ENCODE measurements at regions not wholly inside any gene's neighbourhood (a gene's known extent, or its start where the extent isn't known, plus 50 kb on each side); places are given as distances from the start of the nearest gene placed in this dataset.
"Not testable (repeated sequence)": the region's sequence is repeated elsewhere in the genome, so short reads cannot be mapped to it uniquely, and the experiment has no call there.

DNA sequence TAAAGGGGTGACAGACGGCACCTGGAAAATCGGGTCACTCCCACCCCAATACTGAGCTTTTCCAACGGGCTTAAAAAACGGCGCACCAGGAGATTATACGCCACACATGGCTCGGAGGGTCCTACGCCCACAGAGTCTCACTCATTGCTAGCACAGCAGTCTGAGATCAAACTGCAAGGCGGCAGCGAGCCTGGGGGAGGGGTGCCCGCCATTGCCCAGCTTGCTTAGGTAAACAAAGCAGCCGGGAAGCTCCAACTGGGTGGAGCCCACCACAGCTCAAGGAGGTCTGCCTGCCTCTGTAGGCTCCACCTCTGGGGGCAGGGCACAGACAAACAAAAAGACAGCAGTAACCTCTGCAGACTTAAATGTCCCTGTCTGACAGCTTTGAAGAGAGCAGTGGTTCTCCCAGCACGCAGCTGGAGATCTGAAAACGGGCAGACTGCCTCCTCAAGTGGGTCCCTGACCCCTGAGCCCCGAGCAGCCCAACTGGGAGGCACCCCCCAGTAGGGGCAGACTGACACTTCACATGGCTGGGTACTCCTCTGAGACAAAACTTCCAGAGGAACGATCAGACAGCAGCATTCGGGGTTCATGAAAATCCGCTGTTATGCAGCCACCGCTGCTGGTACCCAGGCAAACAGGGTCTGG, 162.8 kb upstream of the GJE1 start:
- not testable (repeated sequence) for DNase-seq (ENCODE audit: low spot score)

DNA sequence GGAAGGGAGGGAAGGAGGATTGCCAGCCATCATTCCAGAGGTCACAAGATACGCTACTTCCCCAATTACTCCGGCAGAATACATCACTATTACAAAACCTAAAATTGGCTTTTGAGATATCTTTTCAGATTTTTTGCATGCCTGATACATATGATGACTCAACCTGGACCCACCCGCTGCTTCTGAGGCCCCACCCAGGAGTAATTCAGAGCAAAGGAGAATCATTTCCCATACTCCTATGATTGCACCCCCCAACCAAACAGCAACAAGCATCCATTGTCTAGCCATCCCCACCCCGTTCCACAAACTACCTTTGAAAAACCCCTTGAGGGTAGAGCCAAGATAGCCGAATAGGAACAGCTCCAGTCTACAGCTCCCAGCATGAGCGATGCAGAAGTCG, 163.5 kb upstream of the GJE1 start:
- DNase-seq (ENCODE audit: low spot score) = no peak

DNA sequence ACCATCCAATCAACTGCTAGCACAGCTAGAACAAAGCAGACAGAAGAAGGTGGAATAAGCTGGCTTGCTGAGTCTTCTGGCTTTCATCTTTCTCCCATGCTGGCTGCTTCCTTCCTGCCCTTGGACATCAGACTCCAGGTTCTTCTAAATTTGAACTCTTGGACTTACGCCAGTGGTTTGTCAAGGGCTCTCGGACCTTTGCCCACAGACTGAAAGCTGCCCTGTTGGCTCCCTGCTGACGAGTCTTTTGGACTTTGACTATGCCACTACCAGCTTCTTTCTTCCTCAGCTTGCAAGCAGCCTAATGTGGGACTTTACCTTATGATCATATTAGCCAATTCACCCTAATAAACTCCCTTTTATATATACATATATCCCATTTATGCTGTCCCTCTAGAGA, 164.1 kb upstream of the GJE1 start:
- no peak for DNase-seq (ENCODE audit: low spot score)

DNA sequence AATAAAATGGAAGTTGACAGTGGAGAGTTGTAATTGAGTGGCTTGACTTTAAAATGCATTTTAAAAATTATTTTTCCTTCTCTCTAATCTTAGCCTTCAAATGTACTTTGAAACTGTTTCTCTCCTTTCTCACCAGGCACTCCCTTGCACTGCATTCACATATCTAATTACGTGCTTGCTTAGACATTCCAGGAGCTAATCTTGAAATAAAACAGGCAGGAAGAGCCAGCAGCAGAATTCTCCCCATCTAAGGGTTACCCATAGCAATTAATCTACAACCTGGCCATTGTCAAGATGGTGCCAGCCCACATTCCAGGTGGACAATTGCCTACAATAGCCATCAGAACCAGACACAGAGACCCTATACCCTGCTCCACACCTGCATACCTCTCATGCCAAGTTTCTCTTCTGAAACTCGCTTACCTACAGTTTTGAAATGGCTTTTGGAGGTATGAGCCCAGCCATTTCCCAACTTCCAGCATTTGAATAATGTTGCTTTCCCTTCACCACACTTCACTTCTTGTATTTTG, 167.6 kb upstream of the GJE1 start:
- DNase-seq (ENCODE audit: low spot score) = no peak

DNA sequence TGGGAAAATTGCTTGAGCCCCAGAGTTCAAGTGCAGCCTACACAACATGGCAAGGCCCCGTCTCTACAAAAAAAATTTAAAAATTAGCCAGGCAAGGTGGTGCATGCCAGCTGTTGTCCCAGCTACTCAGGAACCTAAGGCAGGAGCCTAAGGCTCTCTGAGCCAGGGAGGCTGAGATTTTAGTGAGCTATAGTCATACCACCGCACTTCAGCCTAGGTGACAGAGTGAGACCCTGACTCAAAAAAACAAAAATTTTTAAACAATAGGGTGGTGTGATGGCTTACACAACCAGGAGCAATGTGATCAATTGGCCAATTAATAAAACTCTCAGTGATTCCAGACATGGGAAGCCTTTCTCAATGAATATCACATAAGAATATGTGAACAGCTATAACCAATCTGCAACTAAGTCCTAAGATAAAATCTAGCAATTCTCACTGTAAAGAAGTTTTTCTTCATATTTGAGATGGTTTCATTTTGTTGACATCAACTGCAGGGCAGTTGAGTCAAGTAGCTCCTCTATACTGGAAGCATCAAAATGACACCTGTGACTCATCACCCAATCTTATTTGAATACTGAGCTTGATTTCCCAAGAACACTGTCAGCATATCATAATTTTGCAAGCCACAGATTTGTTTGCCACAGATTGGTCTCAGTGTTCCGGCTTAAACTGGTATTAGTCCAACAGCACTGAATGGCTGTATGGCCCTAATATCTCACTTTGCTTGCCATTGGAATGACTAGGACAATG, 169.0 kb upstream of the GJE1 start:
- no peak for DNase-seq (ENCODE audit: low spot score)

DNA sequence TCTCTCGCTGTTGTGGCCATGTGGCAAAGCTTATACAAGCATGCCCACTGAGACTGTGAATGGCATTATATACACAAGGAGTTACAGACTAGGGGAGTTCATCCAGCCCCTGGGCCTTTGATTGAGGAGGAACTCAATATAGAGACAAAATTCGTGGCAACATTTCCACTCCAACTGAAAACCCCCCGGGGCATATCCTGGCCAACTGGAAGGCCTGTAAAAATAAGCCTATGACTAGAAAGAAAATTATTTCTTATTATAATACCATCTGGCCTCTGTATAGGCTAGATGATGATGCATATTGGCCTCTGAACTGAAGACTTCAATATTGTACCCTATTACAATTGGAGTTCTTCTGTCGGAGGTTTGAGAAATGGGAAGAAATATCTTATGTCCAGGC, 175.5 kb upstream of the GJE1 start:
- no peak for DNase-seq (ENCODE audit: low spot score)

DNA sequence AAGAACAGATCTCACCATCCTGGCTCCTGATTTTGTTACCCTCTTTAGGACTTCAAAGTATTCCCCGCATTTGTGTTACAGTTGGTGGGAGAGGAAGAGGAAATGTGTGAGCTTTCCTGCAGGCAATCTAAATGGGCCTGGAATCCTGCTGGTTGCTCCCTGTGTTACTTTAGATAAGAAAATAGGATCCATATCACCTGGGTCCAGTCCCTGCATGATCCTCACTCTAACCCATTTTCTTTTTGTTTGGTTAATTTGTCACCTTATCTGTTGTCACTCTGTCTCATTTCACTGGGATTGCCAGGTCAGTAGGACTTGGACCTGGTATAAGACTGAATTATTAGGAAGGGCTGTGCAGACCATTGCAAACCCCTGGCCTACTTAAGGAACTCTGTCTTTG, 175.9 kb upstream of the GJE1 start:
- no peak for DNase-seq (ENCODE audit: low spot score)

DNA sequence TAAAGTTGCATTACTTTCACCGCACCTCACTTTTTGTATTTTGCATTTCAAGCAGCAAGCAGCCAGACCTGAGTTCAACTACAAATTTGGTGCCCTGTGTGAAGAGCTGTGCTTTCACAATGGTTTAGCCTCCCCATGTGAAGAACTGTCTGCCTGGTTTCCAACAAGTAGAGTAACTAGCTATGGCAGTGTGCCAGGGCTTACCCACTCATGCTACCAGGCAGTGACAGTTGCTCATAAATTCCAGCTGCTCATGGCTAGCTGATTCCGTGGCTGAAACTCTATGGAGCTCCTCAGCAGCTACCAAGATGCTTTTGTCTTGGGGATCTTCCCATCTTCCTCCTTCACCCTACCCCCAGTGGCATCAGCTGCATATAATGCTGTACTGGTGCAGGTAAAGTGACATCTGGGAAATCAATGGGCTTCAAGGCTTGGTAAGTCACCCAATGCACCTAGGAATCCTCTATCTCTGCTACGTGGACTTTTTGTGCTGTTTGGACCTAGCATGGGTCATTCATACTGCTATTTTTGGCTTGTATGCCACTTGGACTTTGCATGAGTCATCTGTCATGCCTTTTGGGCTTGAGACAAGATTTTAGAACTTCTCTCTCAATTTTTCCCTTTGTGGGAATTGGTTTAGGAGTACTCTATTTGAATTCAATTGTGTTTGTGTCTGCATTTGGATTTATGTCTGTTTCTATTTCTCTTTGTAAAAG, 176.5 kb upstream of the GJE1 start:
- no peak for DNase-seq (ENCODE audit: low spot score)

DNA sequence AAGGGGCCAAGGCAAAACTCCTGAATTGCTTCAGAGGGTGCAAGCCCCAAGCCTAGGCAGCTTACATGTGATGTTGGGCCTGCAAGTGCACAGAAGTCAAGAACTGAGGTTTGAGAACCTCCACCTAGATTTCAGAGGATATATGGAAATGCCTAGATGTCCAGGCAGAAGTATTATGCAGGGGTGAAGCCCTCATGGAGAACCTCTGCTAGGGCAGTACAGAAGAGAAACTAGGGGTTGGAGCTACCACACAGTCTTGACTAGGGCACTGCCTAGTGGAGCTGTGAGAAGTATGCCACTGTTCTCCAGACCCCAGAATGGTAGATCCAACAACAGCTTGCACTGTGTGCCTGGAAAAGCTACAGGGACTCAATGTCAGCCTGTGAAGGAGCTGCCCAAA, 179.7 kb upstream of the GJE1 start:
- no peak for DNase-seq (ENCODE audit: low spot score)

DNA sequence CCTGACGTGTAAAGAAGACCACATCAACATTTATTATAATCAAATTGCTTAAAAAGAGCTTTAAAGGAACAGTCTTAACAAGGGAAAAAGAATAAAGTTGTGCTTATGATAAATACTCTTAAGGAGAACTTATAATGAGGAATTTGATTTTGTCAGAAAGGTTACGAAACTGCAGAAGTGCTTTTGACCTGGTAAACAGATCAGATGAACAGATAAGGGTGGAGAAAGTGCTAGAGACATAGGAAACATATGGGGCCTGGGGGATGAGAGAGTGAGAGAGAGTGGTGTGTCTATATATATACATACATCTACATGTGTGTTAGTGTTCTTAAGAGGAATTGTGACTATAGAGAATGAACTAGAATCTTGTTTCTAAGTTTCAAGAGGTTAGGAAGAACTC, 186.2 kb upstream of the GJE1 start:
- DNase-seq (ENCODE audit: low spot score) = no peak

DNA sequence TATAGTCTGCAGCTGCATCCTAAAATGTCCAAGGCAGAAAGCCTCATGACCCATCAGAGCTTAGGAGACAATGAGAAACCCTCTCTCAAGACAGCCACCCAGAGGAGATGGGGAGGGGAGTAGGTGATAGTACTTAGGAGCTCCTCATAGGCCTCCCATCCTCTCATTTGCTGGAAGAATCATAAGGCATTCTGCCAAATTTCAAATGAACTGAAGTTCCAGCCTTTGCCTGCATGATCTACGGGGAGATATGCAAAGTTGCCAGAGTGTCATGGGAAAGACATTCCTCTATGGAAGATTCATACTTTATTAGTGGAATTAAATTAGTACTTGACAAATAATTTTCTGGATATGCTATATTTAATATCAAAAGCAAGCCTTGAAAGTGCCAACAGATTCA, 194.1 kb upstream of the GJE1 start:
- DNase-seq (ENCODE audit: low spot score) = no peak

DNA sequence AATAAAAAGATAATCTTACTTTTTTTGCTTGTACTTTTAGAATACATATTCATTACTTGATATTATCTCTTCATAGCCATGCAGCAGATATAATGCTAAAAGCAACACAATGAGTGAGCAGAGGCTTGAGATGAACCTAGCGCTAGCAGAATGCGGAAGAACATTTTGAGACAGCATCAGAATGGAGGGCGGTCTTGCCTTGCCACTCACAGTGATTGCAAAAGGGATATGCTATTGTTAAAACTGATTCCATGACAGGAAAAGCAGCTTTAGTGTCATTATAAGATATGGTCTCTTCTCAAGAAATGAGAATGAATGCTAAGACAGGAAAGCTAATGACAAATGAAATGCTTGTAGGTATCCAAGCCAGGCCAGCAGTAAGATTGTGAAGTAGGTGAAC, 200.0 kb upstream of the GJE1 start:
- DNase-seq (ENCODE audit: low spot score) = no peak

DNA sequence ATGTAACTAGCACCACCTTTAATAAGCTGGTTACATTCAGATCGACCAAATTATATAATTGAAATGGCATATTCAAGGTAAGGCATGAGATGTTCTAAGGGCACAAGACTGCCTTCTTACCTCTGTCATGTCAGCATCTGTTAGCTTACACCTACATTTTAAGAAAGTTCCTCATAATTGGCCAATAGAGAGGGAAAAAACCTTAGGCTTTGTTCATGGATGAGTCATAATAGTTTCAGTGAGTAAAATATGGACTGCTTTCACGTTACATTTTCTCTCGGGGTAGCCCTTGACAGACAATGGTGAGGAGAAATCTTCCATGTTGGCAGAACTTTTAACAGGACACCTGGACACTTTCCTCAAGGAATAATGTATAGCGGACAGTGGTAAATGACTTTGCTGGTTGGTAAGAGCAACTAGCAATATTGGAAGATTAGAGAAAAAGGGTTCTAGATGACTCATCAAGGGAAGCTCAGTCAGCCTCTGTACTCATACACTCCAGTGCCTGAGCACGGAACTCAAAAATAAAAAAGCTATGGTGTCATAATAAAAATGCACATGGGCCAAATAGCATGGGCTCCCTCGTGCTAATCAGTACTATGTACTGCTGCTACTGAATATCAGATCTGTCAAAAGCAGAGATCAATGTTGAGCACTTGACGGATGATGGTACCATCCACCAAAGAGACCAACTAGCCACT, 206.4 kb upstream of the GJE1 start:
- not testable (repeated sequence) for DNase-seq (ENCODE audit: low spot score)

DNA sequence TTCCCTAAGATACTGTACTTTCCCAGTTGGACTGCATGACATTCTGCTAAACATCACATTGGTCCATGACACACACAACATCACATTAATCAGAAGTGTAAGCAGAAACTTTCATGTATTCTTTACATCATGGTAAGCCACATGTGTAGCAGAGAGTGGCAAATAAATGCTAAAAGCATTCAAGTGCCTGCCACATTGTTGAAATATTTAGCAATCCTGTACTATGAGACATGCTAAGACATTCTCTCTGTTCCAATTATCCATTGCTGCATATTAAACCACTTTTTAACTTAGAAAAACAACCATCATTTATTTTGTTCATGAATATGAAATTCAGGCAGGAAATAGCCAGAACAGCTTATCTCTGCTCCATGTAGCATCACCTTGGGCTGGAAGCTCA, 207.7 kb upstream of the GJE1 start:
- DNase-seq (ENCODE audit: low spot score) = no peak

DNA sequence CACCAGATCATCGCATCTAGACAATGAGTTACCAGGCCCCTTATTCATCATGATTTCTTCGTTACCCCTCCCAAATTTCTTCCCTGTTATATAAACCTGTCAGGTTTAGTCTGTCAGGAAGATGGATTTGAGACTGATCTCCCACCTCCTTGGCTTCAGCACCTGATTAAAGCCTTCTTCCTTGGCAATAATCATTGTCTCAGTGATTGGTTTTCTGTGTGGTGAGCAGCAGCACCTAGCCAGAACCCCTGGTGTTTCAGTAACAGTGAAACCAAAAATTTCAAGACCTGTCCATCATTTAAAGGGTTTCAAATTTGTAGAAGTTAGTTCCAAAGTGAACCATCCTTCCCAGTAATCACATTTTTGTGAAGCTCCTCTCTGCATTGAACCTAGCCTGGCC, 209.8 kb upstream of the GJE1 start:
- no peak for DNase-seq (ENCODE audit: low spot score)

DNA sequence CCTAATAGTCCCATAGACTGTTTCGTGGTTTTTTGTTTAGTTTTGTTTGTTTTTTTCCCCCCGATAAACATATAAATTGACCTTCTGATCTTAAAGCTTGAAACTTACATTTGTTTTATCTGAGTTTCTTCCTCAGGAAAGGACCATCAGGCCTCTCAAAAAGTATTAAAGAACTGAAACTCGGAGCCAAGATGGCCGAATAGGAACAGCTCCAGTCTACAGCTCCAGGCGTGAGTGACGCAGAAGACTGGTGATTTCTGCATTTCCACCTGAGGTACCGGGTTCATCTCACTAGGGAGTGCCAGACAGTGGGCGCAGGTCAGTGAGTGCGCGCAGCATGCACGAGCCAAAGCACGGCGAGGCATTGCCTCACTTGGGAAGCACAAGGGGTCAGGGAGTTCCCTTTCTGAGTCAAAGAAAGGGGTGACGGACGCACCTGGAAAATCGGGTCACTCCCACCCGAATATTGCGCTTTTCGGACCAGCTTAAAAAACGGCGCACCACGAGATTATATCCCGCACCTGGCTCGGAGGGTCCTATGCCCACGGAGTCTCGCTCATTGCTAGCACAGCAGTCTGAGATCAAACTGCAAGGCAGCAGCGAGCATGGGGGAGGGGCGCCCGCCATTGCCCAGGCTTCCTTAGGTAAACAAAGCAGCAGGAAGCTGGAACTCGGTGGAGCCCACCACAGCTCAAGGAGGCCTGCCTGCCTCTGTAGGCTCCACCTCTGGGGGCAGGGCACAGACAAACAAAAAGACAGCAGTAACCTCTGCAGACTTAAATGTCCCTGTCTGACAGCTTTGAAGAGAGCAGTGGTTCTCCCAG, 215.8 kb upstream of the GJE1 start:
- DNase-seq (ENCODE audit: low spot score) = not testable (repeated sequence)

DNA sequence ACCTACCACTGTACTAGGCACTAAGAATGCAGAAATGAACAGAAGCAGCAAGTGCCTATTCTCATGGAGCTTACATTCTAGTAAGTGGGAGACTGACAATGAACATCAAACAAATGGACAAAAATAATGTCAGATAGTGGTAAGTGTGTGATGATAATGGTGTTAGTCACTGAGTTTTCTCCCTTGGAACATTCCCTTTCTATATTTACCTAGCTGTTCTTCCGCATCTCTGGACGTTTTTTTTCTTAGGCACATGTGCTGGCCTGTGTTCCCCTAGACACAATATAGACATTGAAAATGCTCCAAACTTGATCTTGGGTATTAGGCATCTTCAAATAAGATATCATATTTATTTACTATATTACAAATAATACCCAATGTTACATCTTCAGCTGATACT, 218.1 kb upstream of the GJE1 start:
- DNase-seq (ENCODE audit: low spot score) = no peak

DNA sequence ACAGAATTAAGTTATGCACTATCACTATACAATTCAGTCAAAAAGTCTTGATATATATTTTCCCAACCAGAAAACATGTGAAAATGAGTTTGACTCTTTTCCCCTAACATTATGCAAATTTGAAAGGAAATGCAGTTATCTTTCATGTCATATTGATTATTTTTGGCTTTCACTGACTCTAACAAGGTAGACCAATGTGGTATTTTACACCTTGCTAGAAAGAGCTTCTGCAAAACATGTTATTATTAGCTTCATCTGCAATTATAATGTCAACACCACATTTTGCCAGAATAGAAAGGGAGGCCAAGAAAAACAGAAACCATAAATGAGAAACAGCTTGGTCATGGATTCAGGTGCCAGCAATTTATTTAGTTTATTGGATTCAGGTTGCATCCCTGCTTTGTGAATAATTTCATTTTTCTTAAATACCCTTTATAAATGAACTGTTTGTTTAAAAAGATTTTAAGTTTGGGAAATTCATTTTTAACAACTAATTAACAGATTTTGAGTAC, 226.1 kb upstream of the GJE1 start:
- DNase-seq (ENCODE audit: low spot score) = no peak

DNA sequence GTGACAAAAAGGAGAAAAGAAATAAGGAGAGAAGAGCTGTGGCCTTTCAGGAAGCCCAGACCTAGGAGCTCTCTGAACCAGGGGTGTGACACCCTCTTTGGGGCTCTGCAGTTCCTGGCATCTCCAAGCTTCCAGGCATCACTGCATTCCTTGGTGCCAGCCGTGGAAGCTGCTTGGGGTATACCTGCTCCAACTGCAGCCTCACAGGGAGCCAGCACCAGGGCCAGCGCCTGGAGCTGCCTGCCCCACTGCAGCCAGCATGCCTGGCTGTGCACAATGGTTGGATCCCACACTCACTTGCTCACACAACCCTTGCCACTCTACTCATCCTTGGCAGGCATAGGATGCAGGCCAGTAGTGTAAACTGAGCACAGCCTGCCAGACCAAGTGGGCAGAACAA, 242.1 kb upstream of the GJE1 start:
- no peak for DNase-seq (ENCODE audit: low spot score)

DNA sequence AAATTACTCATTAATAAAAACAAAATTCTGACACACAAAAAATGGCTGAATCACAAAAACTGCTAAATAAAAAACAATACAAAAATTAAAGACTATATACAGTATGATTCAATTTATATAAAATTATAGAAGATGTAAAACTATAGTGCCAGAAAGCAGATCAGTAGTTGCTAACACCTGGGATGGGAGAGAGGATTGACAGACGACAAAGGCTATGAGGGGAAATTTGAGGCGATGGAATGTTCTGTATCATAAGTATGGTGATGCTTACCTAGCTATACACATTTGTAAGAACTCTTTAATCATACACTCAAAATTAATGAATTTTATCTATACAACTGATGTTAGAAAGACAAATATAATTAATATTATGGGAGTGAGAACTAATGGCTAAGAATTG, 247.9 kb upstream of the GJE1 start:
- DNase-seq (ENCODE audit: low spot score) = no peak

DNA sequence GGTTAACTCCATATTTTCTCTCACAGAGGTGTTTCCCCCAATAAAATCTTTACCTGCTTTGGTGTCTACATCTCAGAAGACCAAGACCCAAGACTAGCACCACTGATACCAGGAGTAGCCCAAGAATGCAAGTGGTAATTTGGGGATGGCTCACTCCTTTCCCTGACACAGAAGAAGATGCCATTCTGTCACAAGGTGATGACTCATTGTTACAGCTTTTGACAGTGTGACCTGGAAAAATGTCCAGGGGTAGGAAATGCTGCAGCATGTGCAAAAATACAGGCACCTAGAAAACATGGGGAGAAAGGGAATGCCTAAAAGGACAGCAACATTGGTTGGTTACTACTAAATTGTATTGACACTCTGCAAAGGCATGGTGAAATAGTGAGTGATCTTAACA, 254.0 kb upstream of the GJE1 start:
- DNase-seq (ENCODE audit: low spot score) = no peak

Data from CD4-positive, alpha-beta T cell treated with Interleukin-2 at 100 ng/mL for 4 hours (primary cell).